HCT116 (cell line): ENCODE measurements at regions not wholly inside any gene's neighbourhood (a gene's known extent, or its start where the extent isn't known, plus 50 kb on each side); places are given as distances from the start of the nearest gene placed in this dataset.

Source experiments
- EZH2 ChIP-seq: fragments of 200-600 bp; sonication (generic); IDR thresholded peaks from 2 replicates; pipeline ENCODE4 v1.6.1; 2017; ENCODE audit warnings: antibody characterized with exemption, mixed run types
- FOSL1 ChIP-seq: IDR thresholded peaks from 2 replicates; pipeline ENCODE4 v1.6.1; 2012; ENCODE audit warnings: low read depth
- TF ChIP-seq, protein P1 (sequence below), 3 experiments: fragments of 200-600 bp in 1 of 3; sonication (generic) in 1 of 3; IDR thresholded peaks in 2 of 3; conservative IDR thresholded peaks in 1 of 3; 2 replicates each; pipeline ENCODE4 v1.5.1; 2012 to 2017; ENCODE audit warnings: low read depth in 2 of 3, low read length in 2 of 3, antibody characterized with exemption in 1 of 3, borderline replicate concordance in 1 of 3, control low read depth in 1 of 3, mild to moderate bottlenecking in 1 of 3, mixed read lengths in 1 of 3, mixed run types in 1 of 3, moderate library complexity in 1 of 3; ENCODE audit not compliant: insufficient read depth in 1 of 3

DNA sequence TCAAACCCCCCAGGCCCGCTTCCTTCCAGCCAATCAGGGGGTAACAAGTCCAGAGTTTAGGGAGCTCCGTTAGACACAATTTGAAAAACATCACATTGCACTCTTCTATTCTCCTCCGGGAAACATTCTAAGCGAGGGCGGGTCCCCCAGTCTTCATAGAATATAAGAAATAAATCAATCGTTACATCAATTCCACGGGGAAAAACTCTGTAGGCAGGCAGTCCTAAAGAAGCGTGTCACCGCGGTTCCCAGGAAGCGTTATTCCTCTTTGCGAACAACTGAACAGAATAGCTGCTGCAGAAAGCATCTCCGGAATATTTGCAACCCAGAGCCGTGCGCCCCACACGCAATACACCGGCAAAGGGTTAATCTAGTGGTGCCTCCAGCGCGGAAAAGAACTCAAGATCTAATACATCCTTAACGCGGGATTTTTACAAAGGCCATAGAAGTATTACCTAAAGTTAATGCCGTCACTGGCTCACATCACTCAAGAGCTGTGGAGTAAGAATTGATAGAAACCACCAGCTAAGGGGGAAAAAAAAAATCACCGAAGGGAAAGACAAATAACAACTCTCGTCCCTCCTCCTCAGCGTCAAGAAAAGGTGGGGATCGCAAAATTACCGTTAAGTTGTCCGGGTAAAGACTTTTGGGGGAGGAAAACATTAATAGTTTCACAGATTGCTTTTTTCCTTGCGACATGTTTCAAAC lies 65.1 kb downstream of the KCNRG start:
- TF ChIP-seq, protein P1, sequence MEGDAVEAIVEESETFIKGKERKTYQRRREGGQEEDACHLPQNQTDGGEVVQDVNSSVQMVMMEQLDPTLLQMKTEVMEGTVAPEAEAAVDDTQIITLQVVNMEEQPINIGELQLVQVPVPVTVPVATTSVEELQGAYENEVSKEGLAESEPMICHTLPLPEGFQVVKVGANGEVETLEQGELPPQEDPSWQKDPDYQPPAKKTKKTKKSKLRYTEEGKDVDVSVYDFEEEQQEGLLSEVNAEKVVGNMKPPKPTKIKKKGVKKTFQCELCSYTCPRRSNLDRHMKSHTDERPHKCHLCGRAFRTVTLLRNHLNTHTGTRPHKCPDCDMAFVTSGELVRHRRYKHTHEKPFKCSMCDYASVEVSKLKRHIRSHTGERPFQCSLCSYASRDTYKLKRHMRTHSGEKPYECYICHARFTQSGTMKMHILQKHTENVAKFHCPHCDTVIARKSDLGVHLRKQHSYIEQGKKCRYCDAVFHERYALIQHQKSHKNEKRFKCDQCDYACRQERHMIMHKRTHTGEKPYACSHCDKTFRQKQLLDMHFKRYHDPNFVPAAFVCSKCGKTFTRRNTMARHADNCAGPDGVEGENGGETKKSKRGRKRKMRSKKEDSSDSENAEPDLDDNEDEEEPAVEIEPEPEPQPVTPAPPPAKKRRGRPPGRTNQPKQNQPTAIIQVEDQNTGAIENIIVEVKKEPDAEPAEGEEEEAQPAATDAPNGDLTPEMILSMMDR (IDR thresholded peaks at IDR 0.05 in 2 of 3, conservative IDR thresholded peaks at IDR 0.05 in 1 of 3; ENCODE audit: borderline replicate concordance in 1 of 3, insufficient read depth in 1 of 3, low read depth in 2 of 3, low read length in 2 of 3) = no peak
- TF ChIP-seq FOSL1 = no peak
- TF ChIP-seq EZH2 = no peak
